Glutamatergic neuron (in vitro differentiated cells): ENCODE measurements at regions not wholly inside any gene's neighbourhood (a gene's known extent, or its start where the extent isn't known, plus 50 kb on each side); places are given as distances from the start of the nearest gene placed in this dataset.
"Not testable (repeated sequence)": the region's sequence is repeated elsewhere in the genome, so short reads cannot be mapped to it uniquely, and the experiment has no call there.

Experiments
- DNase-seq: peaks from one replicate; pipeline ENCODE4 v3.0.0; 2022
- H3K27ac Mint-ChIP-seq: one replicate; pipeline ENCODE4 v1.8.0; 2020; ENCODE audit warnings: mild to moderate bottlenecking, mixed read lengths, inconsistent platforms; ENCODE audit not compliant: unreplicated experiment
- H3K27me3 Mint-ChIP-seq: one replicate; pipeline ENCODE4 v1.8.0; 2020; ENCODE audit warnings: mild to moderate bottlenecking, moderate library complexity, mixed read lengths, inconsistent platforms; ENCODE audit not compliant: unreplicated experiment
- H3K36me3 Mint-ChIP-seq: one replicate; pipeline ENCODE4 v1.8.0; 2020; ENCODE audit warnings: mild to moderate bottlenecking, mixed read lengths, inconsistent platforms; ENCODE audit not compliant: unreplicated experiment
- H3K4me1 Mint-ChIP-seq: one replicate; pipeline ENCODE4 v1.8.0; 2020; ENCODE audit warnings: mild to moderate bottlenecking, low read depth, mixed read lengths, inconsistent platforms; ENCODE audit not compliant: unreplicated experiment
- H3K4me3 Mint-ChIP-seq: one replicate; pipeline ENCODE4 v1.8.0; 2020; ENCODE audit warnings: mild to moderate bottlenecking, mixed read lengths, inconsistent platforms; ENCODE audit not compliant: unreplicated experiment
- H3K9me3 Mint-ChIP-seq: one replicate; pipeline ENCODE4 v1.8.0; 2020; ENCODE audit warnings: mild to moderate bottlenecking, moderate library complexity, mixed read lengths, inconsistent platforms; ENCODE audit not compliant: unreplicated experiment
- CTCF ChIP-seq: fragments of 200-600 bp; sonication (generic); IDR thresholded peaks from one replicate; pipeline ENCODE4 v1.5.0; 2021; ENCODE audit not compliant: partially characterized antibody, unreplicated experiment

DNA sequence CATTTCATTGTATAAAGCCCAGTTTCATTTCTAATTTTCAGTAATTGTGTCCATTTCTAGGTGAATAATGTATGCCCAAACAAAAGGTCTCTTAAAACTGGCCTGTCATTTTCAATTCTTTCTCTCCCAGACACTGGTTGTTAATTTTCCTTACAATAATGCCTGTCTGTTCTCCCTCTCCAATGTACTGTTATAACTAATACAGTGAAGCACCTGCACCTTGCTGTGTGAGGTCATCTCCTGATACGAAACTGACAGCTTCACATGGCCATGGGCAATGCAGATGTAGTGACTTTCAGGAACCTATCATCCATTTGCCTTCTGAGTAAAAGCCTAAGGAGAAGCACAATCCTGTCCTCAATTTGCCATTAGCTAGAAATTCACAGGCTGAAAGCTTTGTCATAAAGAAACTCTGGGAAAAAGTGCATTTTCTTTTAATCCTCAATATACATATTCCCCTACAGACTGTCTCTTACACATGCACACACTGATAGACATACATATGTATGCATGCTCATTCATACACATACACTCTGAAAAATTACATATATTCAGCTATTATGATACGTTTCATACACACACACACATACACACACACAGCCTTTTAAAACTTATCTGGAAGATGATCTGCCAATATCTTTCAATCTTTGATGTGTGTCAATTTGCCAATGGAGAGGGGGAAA is 1030.3 kb downstream of the TDRD15 start:
- Mint-ChIP-seq H3K27ac (no peak overlapping the region), H3K4me1 (no peaks in the 10 kb centered on the region), H3K4me3 (no peak overlapping the region), H3K36me3 (peaks cover 7% of the 10 kb centered on the region), H3K27me3 (no peaks in the 10 kb centered on the region), H3K9me3 (no peaks in the 10 kb centered on the region)
- DNase-seq = no peak
- TF ChIP-seq CTCF = no peak

DNA sequence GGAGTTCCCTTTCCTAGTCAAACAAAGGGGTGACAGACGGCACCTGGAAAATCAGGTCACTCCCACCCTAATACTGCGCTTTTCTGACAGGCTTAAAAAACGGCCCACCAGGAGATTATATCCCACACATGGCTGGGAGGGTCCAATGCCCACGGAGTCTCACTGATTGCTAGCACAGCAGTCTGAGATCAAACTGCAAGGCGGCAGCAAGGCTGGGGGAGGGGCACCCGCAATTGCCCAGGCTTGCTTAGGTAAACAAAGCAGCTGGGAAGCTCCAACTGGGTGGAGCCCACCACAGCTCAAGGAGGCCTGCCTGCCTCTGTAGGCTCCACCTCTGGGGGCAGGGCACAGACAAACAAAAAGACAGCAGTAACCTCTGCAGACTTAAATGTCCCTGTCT is 1032.9 kb downstream of the TDRD15 start:
- H3K4me3 Mint-ChIP-seq, H3K36me3 Mint-ChIP-seq, DNase-seq, H3K27me3 Mint-ChIP-seq, H3K27ac Mint-ChIP-seq, H3K4me1 Mint-ChIP-seq, H3K9me3 Mint-ChIP-seq: not testable (repeated sequence)

DNA sequence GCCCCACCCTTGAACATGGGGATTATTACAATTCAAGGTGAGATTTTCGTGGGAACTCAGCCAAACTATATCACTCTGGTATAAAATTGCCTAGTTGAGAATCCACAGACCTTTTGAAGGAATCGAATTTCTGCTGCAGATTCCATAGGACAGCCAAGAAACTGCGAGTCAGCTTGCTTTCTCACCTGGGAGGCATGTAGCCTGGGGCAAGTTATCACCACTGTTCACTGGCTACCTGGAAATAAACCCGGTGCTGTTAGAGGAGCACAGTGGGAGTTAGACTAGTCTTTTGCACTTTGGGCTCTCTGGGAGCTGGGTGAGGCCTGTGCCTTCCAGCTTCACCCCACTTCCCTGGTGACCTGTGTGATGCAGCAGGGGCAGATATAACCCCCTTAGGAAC is 1043.5 kb downstream of the TDRD15 start:
- peaks cover 2% of the 10 kb centered on the region for H3K9me3 Mint-ChIP-seq
- DNase-seq = no peak
- no peak overlapping the region for H3K4me3 Mint-ChIP-seq
- H3K36me3 Mint-ChIP-seq = no peaks in the 10 kb centered on the region
- no peaks in the 10 kb centered on the region for H3K4me1 Mint-ChIP-seq
- no peaks in the 10 kb centered on the region for H3K27me3 Mint-ChIP-seq
- no peak overlapping the region for H3K27ac Mint-ChIP-seq
- TF ChIP-seq CTCF = no peak

- no peak for DNase-seq
- Mint-ChIP-seq H3K4me1 (no peaks in the 10 kb centered on the region), H3K9me3 (no peaks in the 10 kb centered on the region), H3K36me3 (no peaks in the 10 kb centered on the region), H3K27ac (no peak overlapping the region), H3K4me3 (no peak overlapping the region), H3K27me3 (no peaks in the 10 kb centered on the region)
- TF ChIP-seq CTCF = no peak
These were observed 1051.2 kb downstream of the TDRD15 start for GRCh38 chr2:22175003-22175402.

- no peak for TF ChIP-seq CTCF
- Mint-ChIP-seq H3K27ac (no peak overlapping the region), H3K4me1 (no peaks in the 10 kb centered on the region), H3K9me3 (no peaks in the 10 kb centered on the region), H3K36me3 (peaks cover 5% of the 10 kb centered on the region), H3K4me3 (no peak overlapping the region), H3K27me3 (peaks cover 2% of the 10 kb centered on the region)
- no peak for DNase-seq
These were observed 1061.5 kb downstream of the TDRD15 start for GRCh38 chr2:22185251-22185650.

DNA sequence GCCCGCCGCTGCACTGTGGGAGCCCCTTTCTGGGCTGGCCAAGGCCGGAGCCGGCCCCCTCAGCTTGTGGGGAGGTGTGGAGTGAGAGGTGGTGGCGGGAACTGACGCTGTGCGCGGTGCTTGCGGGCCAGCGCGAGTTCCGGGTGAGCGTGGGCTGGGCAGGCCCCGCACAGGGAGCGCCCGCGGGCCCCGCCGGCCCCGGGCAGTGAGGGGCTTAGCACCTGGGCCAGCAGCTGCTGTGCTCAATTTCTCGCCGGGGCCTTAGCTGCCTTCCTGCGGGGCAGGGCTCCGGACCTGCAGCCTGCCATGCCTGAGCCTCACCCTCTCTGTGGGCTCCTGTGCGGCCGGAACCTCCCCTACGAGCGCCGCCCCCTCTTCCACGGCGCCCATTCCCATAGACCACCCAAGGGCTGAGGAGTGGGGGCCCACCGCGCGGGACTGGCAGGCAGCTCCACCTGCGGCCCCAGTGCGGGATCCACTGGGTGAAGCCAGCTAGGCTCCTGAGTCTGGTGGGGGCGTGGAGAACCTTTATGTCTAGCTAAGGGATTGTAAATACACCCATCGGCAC is 1062.6 kb downstream of the TDRD15 start:
- not testable (repeated sequence) for H3K4me1 Mint-ChIP-seq, H3K9me3 Mint-ChIP-seq, H3K27me3 Mint-ChIP-seq, DNase-seq, H3K4me3 Mint-ChIP-seq, H3K36me3 Mint-ChIP-seq, H3K27ac Mint-ChIP-seq
